Stimulated activated naive CD8-positive, alpha-beta T cell treated with anti-CD3 and anti-CD28 coated beads, Interleukin-15, Interleukin-2, amounts not matched to agents 100 U/mL and 50 U/mL, for 24 hours (primary cell): ENCODE measurements at regions not wholly inside any gene's neighbourhood (a gene's known extent, or its start where the extent isn't known, plus 50 kb on each side); places are given as distances from the start of the nearest gene placed in this dataset.
"Not testable (repeated sequence)": the region's sequence is repeated elsewhere in the genome, so short reads cannot be mapped to it uniquely, and the experiment has no call there.

Source experiments
- ATAC-seq: fragments of 150-1000 bp; cut with Tn5 transposase; one replicate; pipeline ENCODE4 v1.10.0; 2021
- DNase-seq: peaks from one replicate; pipeline ENCODE4 v3.0.0; 2021

- ATAC-seq (no peak), DNase-seq (no peak)
Measured at GRCh38 chr6:79431537-79431933, 105.7 kb downstream of the LCA5 start.

GRCh38 chr6:79430913-79431536 is 106.2 kb downstream of the LCA5 start:
- no peak for DNase-seq
- no peak for ATAC-seq

- DNase-seq: no peak
- ATAC-seq: no peak
Measured at GRCh38 chr6:79427721-79428120, 109.5 kb downstream of the LCA5 start.

GRCh38 chr6:79426625-79427278 is 110.5 kb downstream of the LCA5 start:
- DNase-seq: no peak

GRCh38 chr6:79425589-79426311 is 111.5 kb downstream of the LCA5 start:
- ATAC-seq (no peak), DNase-seq (no peak)

More at GRCh38 chr6:79426625-79427278, 110.5 kb downstream of the LCA5 start:
- no peak for ATAC-seq

- ATAC-seq: no peak
- DNase-seq: no peak
Measured at GRCh38 chr6:79423216-79423615, 114.0 kb downstream of the LCA5 start.

- no peak for ATAC-seq
- no peak for DNase-seq
Measured at GRCh38 chr6:79422666-79423065, 114.6 kb downstream of the LCA5 start.

GRCh38 chr6:79421707-79422484 is 115.3 kb downstream of the LCA5 start:
- ATAC-seq (no peak), DNase-seq (no peak)

- no peak for ATAC-seq
- no peak for DNase-seq
Measured at GRCh38 chr6:79421001-79421411, 116.2 kb downstream of the LCA5 start.

GRCh38 chr6:79420054-79420453 is 117.2 kb downstream of the LCA5 start:
- no peak for DNase-seq
- no peak for ATAC-seq

GRCh38 chr6:79416931-79417330 is 120.3 kb downstream of the LCA5 start:
- no peak for DNase-seq
- ATAC-seq: no peak

- no peak for DNase-seq
Measured at GRCh38 chr6:79413562-79414002, 123.6 kb downstream of the LCA5 start.

GRCh38 chr6:79410806-79411205 is 126.4 kb downstream of the LCA5 start:
- ATAC-seq (no peak), DNase-seq (no peak)

More at GRCh38 chr6:79413562-79414002, 123.6 kb downstream of the LCA5 start:
- no peak for ATAC-seq

- DNase-seq (no peak), ATAC-seq (no peak)
Measured at GRCh38 chr6:79408256-79408974, 128.8 kb downstream of the LCA5 start.

GRCh38 chr6:79404677-79405076 is 132.6 kb downstream of the LCA5 start:
- ATAC-seq (no peak), DNase-seq (no peak)

GRCh38 chr6:79404261-79404660 is 133.0 kb downstream of the LCA5 start:
- ATAC-seq: no peak
- DNase-seq: no peak

GRCh38 chr6:79403563-79403962 is 133.7 kb downstream of the LCA5 start:
- DNase-seq: no peak
- no peak for ATAC-seq

- no peak for ATAC-seq
- no peak for DNase-seq
Measured at GRCh38 chr6:79403086-79403485, 134.1 kb downstream of the LCA5 start.

- DNase-seq: no peak
- no peak for ATAC-seq
Measured at GRCh38 chr6:79399499-79399898, 137.7 kb downstream of the LCA5 start.

- ATAC-seq, DNase-seq: not testable (repeated sequence)
Measured at GRCh38 chr6:79398617-79399016, 138.6 kb downstream of the LCA5 start.

GRCh38 chr6:79396625-79397024 is 140.6 kb downstream of the LCA5 start:
- DNase-seq (no peak), ATAC-seq (no peak)

- no peak for DNase-seq
- ATAC-seq: no peak
Measured at GRCh38 chr6:79394690-79395089, 142.5 kb downstream of the LCA5 start.
